Erythroblast (primary cell): ENCODE measurements at regions not wholly inside any gene's neighbourhood (a gene's known extent, or its start where the extent isn't known, plus 50 kb on each side); places are given as distances from the start of the nearest gene placed in this dataset.

Source experiments
- GATA1 ChIP-seq: IDR thresholded peaks from 2 replicates; pipeline ENCODE4 v1.6.1; 2011; ENCODE audit warnings: low read depth, mild to moderate bottlenecking, control low read depth, low read length, moderate library complexity
- POLR2A ChIP-seq: IDR thresholded peaks from 2 replicates; pipeline ENCODE4 v1.6.1; 2011; ENCODE audit warnings: mild to moderate bottlenecking, low read length

GRCh38 chr6:49328051-49328744, 134.9 kb downstream of the MMUT start:
- TF ChIP-seq POLR2A: no peak
- no peak for TF ChIP-seq GATA1
